Thoracic aorta (tissue), 2 donors: ENCODE measurements at regions not wholly inside any gene's neighbourhood (a gene's known extent, or its start where the extent isn't known, plus 50 kb on each side); places are given as distances from the start of the nearest gene placed in this dataset.

Experiments used
- ATAC-seq: fragments of 150-250 bp; one replicate; pipeline ENCODE4 v1.8.0; 2017; ENCODE audit warnings: low read depth; ENCODE audit not compliant: insufficient number of reproducible peaks, low FRiP score
- DNase-seq: peaks from one replicate; pipeline ENCODE4 v3.0.0-alpha.2; 2020; ENCODE audit warnings: low spot score
- H3K27ac ChIP-seq, 2 donors: fragments of 200-600 bp; sonication (generic); 1 replicate in 1 of 2; 2 replicates in 1 of 2; pipeline ENCODE4 v1.5.1; 2016; ENCODE audit warnings: mild to moderate bottlenecking in 2 of 2, moderate library complexity in 2 of 2
- H3K27me3 ChIP-seq: fragments of 200-600 bp; sonication (generic); replicated peaks from 2 replicates; pipeline ENCODE4 v1.6.0; 2016; ENCODE audit warnings: mild to moderate bottlenecking; ENCODE audit not compliant: insufficient read depth
- H3K36me3 ChIP-seq: fragments of 200-600 bp; sonication (generic); one replicate; pipeline ENCODE4 v1.5.1; 2016
- H3K4me1 ChIP-seq, 2 donors: fragments of 200-600 bp; sonication (generic); 1 replicate in 1 of 2; 2 replicates in 1 of 2; pipeline versions ENCODE4 v1.5.1 to v1.6.0; 2016; ENCODE audit warnings: low read depth in 2 of 2, mild to moderate bottlenecking in 1 of 2; ENCODE audit not compliant: control insufficient read depth in 1 of 2
- H3K4me3 ChIP-seq: fragments of 200-600 bp; sonication (generic); 2 replicates; pipeline ENCODE4 v1.5.1; 2016; ENCODE audit warnings: mild to moderate bottlenecking
- H3K9me3 ChIP-seq: fragments of 200-600 bp; sonication (generic); 2 replicates; pipeline ENCODE4 v1.5.1; 2016
- TF ChIP-seq, protein P1 (sequence below): fragments of 200-600 bp; sonication (generic); IDR thresholded peaks from one replicate; pipeline ENCODE4 v1.5.1; 2019; ENCODE audit warnings: antibody characterized with exemption

DNA sequence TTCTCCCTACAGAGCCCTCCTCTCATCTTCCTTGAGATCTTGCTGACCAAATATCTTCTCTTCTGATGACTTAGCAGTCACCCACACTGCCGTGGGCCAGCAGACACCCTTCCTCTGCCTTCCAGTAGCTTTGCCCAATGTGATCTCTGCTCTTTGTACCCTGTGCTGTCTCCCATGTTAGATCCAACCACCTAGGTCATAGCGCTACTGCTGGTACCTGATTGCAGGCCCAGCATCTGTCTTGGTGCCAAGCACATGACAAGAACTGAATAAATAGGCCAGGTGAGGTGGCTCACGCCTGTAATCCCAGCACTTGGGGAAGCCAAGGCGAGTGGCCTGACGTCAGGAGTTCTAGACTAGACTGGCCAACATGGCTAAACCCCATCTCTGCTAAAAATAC, 149.7 kb downstream of the TM9SF2 start:
- DNase-seq (no peak), ATAC-seq (no peak)
- Histone ChIP-seq H3K36me3 (no peaks in the 10 kb centered on the region), H3K27ac (no peak overlapping the region), H3K27me3 (no peaks in the 10 kb centered on the region), H3K9me3 (no peaks in the 10 kb centered on the region), H3K4me3 (no peak overlapping the region), H3K4me1 (peaks cover 0 to 6% of the 10 kb centered on the region in 2 donors)
- TF ChIP-seq, protein P1, sequence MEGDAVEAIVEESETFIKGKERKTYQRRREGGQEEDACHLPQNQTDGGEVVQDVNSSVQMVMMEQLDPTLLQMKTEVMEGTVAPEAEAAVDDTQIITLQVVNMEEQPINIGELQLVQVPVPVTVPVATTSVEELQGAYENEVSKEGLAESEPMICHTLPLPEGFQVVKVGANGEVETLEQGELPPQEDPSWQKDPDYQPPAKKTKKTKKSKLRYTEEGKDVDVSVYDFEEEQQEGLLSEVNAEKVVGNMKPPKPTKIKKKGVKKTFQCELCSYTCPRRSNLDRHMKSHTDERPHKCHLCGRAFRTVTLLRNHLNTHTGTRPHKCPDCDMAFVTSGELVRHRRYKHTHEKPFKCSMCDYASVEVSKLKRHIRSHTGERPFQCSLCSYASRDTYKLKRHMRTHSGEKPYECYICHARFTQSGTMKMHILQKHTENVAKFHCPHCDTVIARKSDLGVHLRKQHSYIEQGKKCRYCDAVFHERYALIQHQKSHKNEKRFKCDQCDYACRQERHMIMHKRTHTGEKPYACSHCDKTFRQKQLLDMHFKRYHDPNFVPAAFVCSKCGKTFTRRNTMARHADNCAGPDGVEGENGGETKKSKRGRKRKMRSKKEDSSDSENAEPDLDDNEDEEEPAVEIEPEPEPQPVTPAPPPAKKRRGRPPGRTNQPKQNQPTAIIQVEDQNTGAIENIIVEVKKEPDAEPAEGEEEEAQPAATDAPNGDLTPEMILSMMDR: no peak

DNA sequence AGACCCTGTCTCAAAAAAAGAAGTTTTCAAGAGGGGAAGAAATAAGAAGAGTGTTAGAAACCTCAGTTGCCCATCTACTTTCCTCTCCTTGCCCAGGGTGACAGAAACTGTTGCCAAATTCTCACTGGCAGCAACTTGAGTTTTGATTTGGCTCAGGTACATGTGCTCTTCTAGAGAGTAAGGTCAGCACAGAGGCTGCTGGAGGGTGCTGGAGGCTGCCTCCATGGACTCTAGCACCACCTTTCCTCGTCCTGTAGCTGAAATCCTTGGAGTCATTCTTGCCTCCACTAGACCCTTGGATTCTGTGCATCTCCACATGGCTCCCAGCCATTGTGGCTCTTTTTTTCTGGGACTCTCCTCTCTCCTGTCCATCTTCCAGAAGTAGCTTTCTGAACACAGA, 149.1 kb downstream of the TM9SF2 start:
- TF ChIP-seq, protein P1: no peak
- Histone ChIP-seq H3K27ac (no peak overlapping the region), H3K36me3 (no peaks in the 10 kb centered on the region), H3K4me1 (peaks cover 0 to 6% of the 10 kb centered on the region in 2 donors), H3K27me3 (no peaks in the 10 kb centered on the region), H3K9me3 (no peaks in the 10 kb centered on the region), H3K4me3 (no peak overlapping the region)
- DNase-seq (no peak), ATAC-seq (no peak)

DNA sequence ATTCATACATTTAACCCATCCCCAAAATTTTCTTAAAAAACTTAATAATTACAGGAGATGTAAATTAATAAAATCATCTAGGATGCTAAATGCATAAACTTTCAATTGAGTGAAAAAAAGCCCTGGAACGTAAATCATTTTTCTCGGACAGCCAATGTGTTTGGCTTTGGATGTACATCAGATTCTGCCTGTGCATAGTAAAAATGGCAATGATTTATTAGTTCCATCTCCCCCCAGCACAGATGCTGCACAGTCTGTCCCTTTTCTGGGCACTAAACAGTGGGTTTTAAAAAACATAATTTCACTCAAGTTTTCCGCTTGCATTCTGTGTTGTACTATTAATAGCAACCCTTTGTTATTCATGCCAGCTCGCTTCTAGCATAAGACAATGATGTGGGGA, 147.7 kb downstream of the TM9SF2 start:
- TF ChIP-seq, protein P1: no peak
- H3K4me1 ChIP-seq: peaks cover 0 to 6% of the 10 kb centered on the region in 2 donors
- H3K36me3 ChIP-seq: no peaks in the 10 kb centered on the region
- H3K4me3 ChIP-seq: no peak overlapping the region
- ATAC-seq: no peak
- H3K9me3 ChIP-seq: no peaks in the 10 kb centered on the region
- H3K27me3 ChIP-seq: no peaks in the 10 kb centered on the region
- no peak for DNase-seq
- no peak overlapping the region for H3K27ac ChIP-seq

DNA sequence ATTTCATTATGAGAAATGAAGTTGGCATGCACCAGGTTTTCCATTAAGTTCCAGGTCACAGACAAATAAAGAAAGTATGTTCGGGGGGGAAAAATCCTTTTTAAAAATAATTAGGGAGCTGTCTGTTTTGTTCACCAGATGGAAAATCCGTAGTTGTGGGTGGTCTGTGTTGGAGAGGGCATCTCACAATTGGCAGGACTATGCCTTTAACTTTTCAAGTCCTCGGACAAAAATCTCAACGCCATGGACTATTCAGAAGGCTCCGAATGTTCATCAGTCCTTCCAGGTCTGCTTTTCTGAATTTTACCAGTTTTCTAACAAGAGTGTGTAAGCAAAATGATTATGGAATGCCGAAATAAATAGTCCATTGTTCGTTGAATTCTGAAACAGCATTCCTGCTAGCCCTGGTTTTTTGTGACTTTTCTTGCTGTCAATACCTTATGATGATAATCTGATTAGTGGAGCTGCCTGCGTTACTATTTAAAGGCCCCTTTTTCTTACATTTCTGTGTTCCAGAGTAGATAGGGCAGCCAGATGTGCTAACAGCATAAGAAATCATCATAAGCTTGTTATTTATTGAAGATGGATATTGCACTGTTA, 146.9 kb downstream of the TM9SF2 start:
- H3K4me3 ChIP-seq: no peak overlapping the region
- H3K36me3 ChIP-seq: no peaks in the 10 kb centered on the region
- H3K27me3 ChIP-seq: no peaks in the 10 kb centered on the region
- TF ChIP-seq, protein P1: no peak
- DNase-seq (no peak), ATAC-seq (no peak)
- no peaks in the 10 kb centered on the region for H3K9me3 ChIP-seq
- H3K27ac ChIP-seq: no peak overlapping the region
- H3K4me1 ChIP-seq: peaks cover under 1 to 10% of the 10 kb centered on the region in 2 donors

DNA sequence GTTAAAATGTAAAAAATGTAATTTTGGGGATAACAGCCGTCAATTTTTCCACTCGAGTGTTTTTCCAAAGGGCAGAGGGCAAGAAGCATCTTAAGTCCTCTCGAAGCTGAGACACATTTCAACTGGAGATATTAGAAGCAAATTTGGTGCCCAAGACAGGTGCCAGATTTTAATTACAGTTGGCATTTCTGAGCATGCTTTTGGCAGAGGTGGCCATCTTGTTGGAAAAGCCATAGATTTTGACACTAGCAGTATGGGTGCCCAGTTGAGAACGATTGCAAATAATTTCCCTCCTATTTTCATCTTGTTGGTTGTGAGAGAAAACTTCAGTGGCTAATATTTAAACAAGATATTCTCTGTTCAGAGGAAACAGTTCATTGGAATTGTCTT, 146.3 kb downstream of the TM9SF2 start:
- H3K36me3 ChIP-seq: no peaks in the 10 kb centered on the region
- no peak overlapping the region for H3K27ac ChIP-seq
- H3K4me1 ChIP-seq: peaks cover 6 to 15% of the 10 kb centered on the region in 2 donors
- no peak overlapping the region for H3K4me3 ChIP-seq
- TF ChIP-seq, protein P1: no peak
- no peaks in the 10 kb centered on the region for H3K9me3 ChIP-seq
- DNase-seq (no peak), ATAC-seq (no peak)
- no peaks in the 10 kb centered on the region for H3K27me3 ChIP-seq
